Choroid plexus epithelial cell (primary cell): ENCODE measurements at regions not wholly inside any gene's neighbourhood (a gene's known extent, or its start where the extent isn't known, plus 50 kb on each side); places are given as distances from the start of the nearest gene placed in this dataset.

Experiments
- DNase-seq: peaks from one replicate; pipeline ENCODE4 v3.0.0-alpha.2; 2010; ENCODE audit warnings: low read depth
- H3K4me3 ChIP-seq: 2 replicates; pipeline ENCODE4 v1.5.1; 2011; ENCODE audit warnings: low read depth, mild to moderate bottlenecking, control low read depth, low read length, moderate library complexity
- TF ChIP-seq, protein P1 (sequence below): conservative IDR thresholded peaks from 2 replicates; pipeline ENCODE4 v1.5.1; 2011; ENCODE audit warnings: low read depth, mild to moderate bottlenecking, control low read depth, inconsistent platforms, low read length, moderate library complexity

DNA sequence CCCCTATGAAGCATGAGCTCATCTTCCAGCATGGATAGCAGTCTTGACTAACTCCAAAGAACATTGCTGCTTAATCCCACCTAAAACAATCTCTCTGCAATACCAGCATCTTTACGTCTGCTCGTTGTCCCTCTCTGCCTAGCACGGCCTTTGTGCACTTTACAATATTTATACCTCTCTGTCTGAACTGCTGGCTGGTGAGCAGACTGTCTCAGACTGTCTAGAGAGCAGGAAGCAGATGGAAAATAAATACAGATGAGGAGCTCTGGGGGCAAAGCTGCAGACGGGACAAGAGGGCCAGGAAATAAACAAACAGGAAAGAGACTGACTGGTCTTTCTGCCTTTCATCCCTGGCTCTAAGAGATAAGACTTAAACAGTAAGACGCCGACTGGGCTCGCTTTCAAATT, 224.8 kb downstream of the ENC1 start:
- DNase-seq, result peak; percentile 41
- TF ChIP-seq, protein P1, sequence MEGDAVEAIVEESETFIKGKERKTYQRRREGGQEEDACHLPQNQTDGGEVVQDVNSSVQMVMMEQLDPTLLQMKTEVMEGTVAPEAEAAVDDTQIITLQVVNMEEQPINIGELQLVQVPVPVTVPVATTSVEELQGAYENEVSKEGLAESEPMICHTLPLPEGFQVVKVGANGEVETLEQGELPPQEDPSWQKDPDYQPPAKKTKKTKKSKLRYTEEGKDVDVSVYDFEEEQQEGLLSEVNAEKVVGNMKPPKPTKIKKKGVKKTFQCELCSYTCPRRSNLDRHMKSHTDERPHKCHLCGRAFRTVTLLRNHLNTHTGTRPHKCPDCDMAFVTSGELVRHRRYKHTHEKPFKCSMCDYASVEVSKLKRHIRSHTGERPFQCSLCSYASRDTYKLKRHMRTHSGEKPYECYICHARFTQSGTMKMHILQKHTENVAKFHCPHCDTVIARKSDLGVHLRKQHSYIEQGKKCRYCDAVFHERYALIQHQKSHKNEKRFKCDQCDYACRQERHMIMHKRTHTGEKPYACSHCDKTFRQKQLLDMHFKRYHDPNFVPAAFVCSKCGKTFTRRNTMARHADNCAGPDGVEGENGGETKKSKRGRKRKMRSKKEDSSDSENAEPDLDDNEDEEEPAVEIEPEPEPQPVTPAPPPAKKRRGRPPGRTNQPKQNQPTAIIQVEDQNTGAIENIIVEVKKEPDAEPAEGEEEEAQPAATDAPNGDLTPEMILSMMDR, result no peak
- H3K4me3 ChIP-seq, result no peak overlapping the region

DNA sequence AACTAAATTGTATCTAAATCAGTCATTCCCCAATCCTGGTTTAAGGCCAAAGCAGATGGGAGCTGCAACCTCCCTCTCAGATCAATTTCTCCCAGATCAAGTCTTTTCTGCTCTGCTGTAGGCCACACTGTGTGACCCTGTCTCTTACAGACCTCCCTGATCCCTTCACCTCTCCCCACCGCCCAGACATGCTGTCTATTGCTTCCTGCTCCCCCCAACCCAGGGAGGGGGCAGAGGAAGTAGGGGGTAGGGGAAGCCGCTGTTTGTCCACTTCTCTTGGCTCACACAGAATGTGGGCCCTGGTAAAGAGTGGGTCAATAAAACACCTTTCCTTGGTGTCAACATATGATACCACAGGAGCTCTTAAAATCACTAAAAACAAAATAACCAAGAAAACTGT, 226.3 kb downstream of the ENC1 start:
- TF ChIP-seq, protein P1, result no peak
- no peak overlapping the region for H3K4me3 ChIP-seq
- DNase-seq, result no peak

DNA sequence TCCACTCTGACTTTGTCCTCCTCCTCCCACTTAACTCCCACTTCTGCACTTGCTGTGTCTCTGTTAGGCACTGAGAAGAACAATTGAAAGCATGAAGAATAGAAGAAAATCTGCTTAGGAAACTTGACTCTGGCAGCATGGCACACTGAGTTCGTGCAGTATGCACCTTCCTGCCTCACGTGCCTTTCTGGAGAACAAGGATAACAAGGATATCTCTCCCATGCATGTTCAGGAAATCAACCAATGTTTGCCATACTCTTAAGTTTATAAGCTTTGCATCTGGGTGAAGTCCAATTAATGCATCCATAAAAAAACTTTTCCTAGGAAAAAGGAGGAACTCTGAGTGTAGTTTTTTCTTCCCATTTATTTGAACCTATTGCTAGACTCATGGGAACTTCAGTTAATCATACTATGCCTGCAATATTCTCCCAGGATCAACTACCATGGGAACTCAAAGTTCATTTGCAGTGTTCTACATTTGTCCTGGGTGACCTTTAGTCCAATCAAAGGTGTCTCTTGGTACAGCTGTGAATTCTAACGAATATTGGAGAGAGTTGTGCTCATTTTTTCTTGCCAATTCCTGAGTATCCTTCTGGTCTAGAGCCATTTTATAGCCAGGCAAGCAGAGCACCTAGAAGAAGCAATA, 227.0 kb downstream of the ENC1 start:
- H3K4me3 ChIP-seq, result no peak overlapping the region
- no peak for DNase-seq
- TF ChIP-seq, protein P1, result no peak

DNA sequence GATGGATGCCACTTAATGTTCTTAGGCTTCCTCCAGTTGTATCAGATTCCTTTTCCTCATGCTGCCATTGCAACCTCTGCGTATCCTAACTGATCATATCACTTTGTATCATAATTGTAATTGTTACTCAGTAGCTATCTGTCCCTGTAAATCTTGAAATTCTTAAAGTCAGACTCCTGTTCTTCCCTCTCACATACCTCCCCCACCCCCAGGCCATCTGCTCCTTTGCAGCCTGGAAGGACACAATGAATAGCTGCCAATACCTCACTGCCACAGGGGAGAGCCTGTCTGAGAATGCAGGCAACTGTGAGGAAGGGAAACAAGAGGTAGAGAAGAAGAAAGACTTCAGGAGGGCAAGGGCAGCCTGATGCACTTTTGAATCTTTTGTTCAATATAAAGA, 228.5 kb downstream of the ENC1 start:
- H3K4me3 ChIP-seq, result no peak overlapping the region
- TF ChIP-seq, protein P1, result no peak
- no peak for DNase-seq

DNA sequence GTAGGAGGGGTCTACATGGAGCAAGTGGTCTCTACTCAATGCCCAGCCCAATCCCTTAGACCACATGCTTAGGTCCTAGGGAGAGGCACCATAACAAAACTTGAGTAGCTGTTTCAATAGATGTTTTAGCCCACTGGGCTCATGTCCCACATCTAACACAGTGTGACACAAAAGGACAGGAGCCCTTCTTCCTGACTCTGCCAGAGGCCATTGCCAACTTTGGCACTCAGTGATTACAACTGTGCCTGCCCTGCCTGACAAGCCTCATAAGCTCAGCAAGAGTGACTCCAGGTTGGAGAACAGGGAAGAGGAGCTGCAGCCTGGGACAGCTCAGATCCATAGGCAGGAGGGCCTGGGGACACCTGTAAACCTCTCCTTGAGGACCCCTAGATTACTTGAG, 230.8 kb downstream of the ENC1 start:
- TF ChIP-seq, protein P1, result no peak
- no peak for DNase-seq
- no peak overlapping the region for H3K4me3 ChIP-seq

DNA sequence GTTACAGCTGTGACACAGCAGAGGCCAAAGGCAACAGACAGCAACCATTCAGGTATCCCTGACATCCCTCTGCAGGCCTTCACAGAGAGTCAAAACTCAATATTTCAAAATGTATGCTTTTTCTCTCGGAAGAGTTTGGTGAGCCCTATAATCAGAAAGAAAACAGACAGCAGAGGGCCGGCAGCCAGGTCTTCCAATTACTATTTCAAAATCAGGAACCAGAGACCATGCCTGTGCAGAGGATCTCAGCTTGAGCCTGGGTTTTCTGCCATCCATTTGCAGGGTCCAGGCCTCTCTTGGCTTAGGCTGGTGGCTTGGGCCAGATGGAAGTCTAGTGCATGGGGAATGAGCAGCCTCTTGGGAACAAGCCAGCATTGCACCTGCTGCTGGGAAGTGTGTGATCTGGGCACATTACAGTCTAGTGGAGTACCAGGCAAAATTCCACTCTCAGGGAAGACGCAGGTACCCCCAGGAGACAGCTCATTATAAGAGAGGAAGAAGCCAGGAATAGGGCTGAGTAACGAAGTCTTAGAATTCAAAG, 231.3 kb downstream of the ENC1 start:
- DNase-seq, result no peak
- H3K4me3 ChIP-seq, result no peak overlapping the region
- TF ChIP-seq, protein P1, result no peak

DNA sequence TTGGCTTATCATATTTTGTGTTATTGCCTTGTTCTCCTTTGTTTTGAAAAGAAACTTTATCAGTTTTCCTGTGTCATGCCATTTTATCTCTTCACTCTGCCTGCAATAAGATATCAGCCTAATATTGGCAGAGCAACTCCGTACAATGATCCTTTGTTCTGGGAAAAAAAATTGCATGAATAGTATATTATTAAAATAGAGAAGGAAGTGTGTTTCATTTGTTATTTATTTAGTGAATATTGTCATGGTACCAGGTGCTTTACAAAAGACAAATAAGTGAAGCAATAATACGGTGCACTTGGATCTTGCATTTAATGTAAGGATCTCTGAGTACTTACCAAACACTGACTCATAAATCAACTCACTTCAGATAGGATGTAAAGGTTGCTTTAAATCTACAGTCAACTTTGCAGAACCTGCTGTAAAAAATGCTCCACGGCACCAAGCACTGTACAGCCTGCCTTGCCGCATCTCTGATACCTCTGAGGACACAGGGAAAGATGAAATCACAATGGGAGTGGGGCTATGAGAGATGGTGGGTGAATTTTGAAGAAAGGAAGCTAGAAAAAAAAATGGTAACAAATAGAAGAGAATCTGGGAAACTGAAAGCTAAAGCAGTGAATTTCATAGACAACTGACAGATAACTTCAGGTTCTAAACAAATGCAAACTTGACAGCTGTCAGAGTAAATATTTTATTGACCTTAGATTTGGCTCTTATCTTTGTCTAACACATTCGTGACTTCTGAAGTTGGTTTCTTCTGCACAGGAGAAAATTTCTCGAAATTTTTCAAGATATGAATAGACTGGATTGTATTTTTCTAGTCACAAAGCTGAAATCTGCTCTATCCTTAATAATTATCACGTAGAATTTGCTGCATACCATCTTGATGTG, 232.1 kb downstream of the ENC1 start:
- DNase-seq, result no peak
- TF ChIP-seq, protein P1, result no peak
- no peak overlapping the region for H3K4me3 ChIP-seq
